Activated CD4-positive, alpha-beta T cell treated with anti-CD3 and anti-CD28 coated beads, Interleukin-2, amount 10 ng/mL, durations not matched to agents 24 days and 14 days (primary cell): ENCODE measurements at regions not wholly inside any gene's neighbourhood (a gene's known extent, or its start where the extent isn't known, plus 50 kb on each side); places are given as distances from the start of the nearest gene placed in this dataset.

Experiments
- DNase-seq: peaks from one replicate; pipeline ENCODE4 v3.0.0; 2022
- H3K27ac Mint-ChIP-seq: one replicate; pipeline ENCODE4 v1.8.0; 2022; ENCODE audit warnings: mild to moderate bottlenecking, mixed read lengths
- H3K27me3 Mint-ChIP-seq: one replicate; pipeline ENCODE4 v1.8.0; 2022; ENCODE audit warnings: mixed read lengths
- H3K36me3 Mint-ChIP-seq: one replicate; pipeline ENCODE4 v1.8.0; 2022; ENCODE audit warnings: low read depth, mild to moderate bottlenecking, mixed read lengths
- H3K4me1 Mint-ChIP-seq: one replicate; pipeline ENCODE4 v1.8.0; 2021; ENCODE audit warnings: mixed read lengths
- H3K4me3 Mint-ChIP-seq: one replicate; pipeline ENCODE4 v1.8.0; 2022; ENCODE audit warnings: mild to moderate bottlenecking, moderate library complexity, mixed read lengths
- H3K9me3 Mint-ChIP-seq: one replicate; pipeline ENCODE4 v1.8.0; 2021; ENCODE audit warnings: mixed read lengths
- intact Hi-C: fragments of 100-400 bp; cut with micrococcal nuclease; formaldehyde crosslinking; loops from one replicate; pipeline ENCODE4 v1.15.1; 2023

DNA sequence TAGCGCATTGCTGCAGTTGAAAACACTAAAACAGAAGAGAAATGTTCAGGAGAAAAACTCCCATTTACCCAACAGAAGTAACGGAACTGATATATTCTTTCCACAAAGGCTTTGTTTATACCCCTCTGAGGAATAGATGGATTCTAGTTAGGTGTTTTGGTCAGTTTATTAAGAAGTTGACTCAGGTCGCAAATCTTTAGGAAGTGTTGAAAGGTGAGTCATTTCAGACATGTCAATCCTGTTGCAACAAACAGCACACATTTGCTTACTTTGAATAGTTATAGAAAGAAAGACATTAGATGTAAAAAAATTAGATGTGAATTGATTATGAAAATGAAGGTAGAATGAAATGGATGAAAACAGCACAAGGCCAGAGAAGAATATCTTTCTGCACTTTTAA is 941.0 kb downstream of the KCNJ2 start:
- DNase-seq: no peak
- no peak overlapping the region for H3K27ac Mint-ChIP-seq
- no peaks in the 10 kb centered on the region for H3K36me3 Mint-ChIP-seq
- peaks cover 4% of the 10 kb centered on the region for H3K9me3 Mint-ChIP-seq
- no peaks in the 10 kb centered on the region for H3K27me3 Mint-ChIP-seq
- H3K4me1 Mint-ChIP-seq: no peaks in the 10 kb centered on the region
- H3K4me3 Mint-ChIP-seq: no peak overlapping the region
- intact Hi-C loops: no loop called here

DNA sequence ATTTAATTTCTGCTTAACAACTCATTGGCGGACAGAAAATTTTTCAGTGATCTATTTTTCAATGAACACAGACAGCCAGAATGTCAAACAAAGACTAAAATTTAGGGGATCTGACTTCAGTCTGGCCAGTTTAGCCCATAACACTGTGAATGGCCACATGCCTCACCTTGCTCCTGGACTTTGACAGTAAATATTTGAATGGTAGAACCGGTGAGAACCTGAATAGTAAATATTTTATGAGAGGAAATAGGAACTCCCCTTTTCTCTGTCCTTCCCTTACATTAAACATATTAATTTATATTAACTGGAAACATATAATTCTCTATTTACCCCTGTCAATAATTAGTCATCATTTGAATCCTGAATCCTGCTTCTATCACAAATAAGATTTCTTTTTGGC is 942.1 kb downstream of the KCNJ2 start:
- H3K4me1 Mint-ChIP-seq: no peaks in the 10 kb centered on the region
- no peak for DNase-seq
- peaks cover 4% of the 10 kb centered on the region for H3K9me3 Mint-ChIP-seq
- H3K27me3 Mint-ChIP-seq: no peaks in the 10 kb centered on the region
- no peak overlapping the region for H3K4me3 Mint-ChIP-seq
- H3K36me3 Mint-ChIP-seq: no peaks in the 10 kb centered on the region
- no peak overlapping the region for H3K27ac Mint-ChIP-seq
- intact Hi-C loops: no loop called here

DNA sequence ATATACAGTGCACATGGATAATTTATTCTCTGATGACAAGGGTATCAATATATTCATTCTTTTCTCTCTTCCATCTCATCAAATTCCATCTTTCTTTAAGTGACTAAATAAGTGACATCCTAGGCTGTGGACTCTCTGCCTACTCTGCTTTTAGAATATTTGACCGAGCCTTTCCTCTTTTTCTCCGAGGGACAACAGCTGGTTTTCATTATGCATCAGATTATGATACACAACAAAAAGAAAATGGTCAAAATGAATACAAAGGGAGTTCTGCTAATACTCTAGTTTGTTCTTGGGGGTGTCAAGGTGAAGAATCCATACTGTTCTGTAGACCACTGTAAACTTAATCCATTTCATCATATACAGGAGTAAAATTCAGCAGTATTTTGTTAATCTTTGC is 942.6 kb downstream of the KCNJ2 start:
- Mint-ChIP-seq H3K4me3 (no peak overlapping the region), H3K9me3 (peaks cover 4% of the 10 kb centered on the region), H3K4me1 (no peaks in the 10 kb centered on the region), H3K36me3 (no peaks in the 10 kb centered on the region), H3K27ac (no peak overlapping the region), H3K27me3 (no peaks in the 10 kb centered on the region)
- DNase-seq: no peak
- intact Hi-C loops: no loop called here

DNA sequence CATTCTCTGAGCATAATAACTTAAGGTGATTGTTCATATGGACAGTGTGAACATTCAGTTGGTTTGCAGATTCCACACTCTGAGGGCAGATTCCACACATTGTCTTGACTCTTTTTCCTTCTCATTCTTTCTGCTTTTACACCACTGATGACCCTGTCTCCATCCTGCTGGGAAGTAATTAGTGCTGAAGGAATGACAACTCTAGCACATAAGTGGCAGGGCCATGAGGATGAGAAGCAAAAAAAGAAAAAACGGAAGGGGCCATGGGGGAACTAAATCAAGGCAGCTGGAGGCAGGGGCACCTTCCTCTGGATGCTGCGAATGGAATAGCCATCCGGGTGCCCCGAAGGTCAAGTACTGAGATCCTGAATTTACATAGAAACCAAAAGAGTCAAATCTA is 944.0 kb downstream of the KCNJ2 start:
- Mint-ChIP-seq H3K27me3 (no peaks in the 10 kb centered on the region), H3K9me3 (peaks cover 8% of the 10 kb centered on the region)
- intact Hi-C loops: no loop called here

DNA sequence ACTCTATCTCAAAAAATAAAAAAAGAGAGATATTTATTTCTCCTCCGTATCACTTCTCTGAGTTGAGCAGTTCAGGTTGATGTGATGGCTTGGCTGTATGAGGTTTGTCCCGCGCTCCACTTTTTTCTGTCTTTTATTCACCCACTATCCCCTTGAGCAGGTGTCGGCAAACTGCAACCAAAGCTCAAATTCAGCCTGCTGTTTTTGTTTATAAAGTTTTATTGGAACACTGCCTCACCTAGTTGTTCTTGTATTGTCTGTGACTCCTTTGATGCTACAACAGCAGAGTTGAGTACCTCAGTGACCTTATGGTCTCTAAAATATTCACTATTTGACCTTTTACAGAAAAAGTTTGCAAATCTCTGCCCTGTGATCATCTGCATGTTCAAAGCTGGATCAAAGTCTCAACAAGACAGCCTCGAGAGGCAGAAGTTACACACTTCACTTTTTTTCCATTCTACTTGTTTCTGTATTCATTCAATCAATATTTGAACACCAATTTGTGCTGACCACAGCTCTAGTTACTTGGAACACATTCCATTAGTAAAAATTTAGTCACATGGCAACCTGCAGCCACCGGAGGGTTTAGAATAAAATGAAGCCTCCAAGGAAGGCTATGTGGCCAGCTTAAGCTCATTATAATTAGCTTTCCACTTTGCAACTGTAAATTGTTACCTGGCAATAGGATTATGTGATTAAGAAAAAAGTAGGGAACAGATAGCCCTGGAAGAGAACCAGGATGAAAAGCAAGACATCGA is 945.8 kb downstream of the KCNJ2 start:
- intact Hi-C loops: no loop called here
- no peak overlapping the region for H3K4me3 Mint-ChIP-seq

More for the DNA sequence above, 944.0 kb downstream of the KCNJ2 start:
- Mint-ChIP-seq H3K36me3 (no peaks in the 10 kb centered on the region), H3K4me3 (no peak overlapping the region), H3K4me1 (no peaks in the 10 kb centered on the region), H3K27ac (no peak overlapping the region)
- no peak for DNase-seq

DNA sequence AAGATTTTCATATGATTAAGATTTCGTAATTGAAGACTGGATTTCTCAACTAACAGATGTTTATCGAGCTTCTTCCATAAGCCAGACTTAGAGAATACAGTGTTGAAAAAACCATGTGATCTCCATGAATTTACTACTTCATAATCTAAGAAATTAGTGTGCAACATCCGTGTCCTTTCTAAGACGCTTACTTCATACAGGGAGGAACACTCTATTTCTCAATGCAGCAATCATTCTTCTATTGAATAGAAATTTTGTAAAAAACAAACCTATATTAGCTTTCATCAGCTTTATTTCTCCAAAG is 946.3 kb downstream of the KCNJ2 start:
- intact Hi-C loops: no loop called here
- no peaks in the 10 kb centered on the region for H3K27me3 Mint-ChIP-seq
- H3K4me1 Mint-ChIP-seq: no peaks in the 10 kb centered on the region
- DNase-seq: no peak
- no peak overlapping the region for H3K4me3 Mint-ChIP-seq
- H3K27ac Mint-ChIP-seq: no peak overlapping the region
- no peaks in the 10 kb centered on the region for H3K36me3 Mint-ChIP-seq
- peaks cover 8% of the 10 kb centered on the region for H3K9me3 Mint-ChIP-seq

More for the DNA sequence above, 945.8 kb downstream of the KCNJ2 start:
- no peaks in the 10 kb centered on the region for H3K36me3 Mint-ChIP-seq
- H3K27ac Mint-ChIP-seq: no peak overlapping the region
- H3K4me1 Mint-ChIP-seq: no peaks in the 10 kb centered on the region
- peaks cover 8% of the 10 kb centered on the region for H3K9me3 Mint-ChIP-seq
- no peak for DNase-seq
- H3K27me3 Mint-ChIP-seq: no peaks in the 10 kb centered on the region

DNA sequence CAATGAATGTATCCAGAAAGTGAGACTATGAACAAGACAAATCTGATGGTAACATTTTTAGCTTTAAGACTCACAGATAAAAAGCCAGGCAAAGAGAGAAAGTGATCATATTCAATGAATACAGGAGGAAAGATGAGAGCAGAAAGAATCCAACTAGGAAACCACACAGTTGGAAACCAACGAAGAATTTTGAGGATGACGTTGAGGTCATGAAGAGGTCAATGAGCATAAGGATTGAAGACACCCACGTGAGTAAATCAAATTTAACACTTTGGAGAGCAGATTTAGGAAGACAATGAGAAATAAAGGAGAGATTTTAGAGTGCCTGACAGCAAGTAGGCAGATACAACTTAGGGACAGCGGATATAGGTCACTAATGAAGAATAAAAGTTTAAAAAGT is 948.1 kb downstream of the KCNJ2 start:
- Mint-ChIP-seq H3K27ac (no peak overlapping the region), H3K4me1 (no peaks in the 10 kb centered on the region), H3K36me3 (no peaks in the 10 kb centered on the region), H3K4me3 (no peak overlapping the region), H3K9me3 (peaks cover 12% of the 10 kb centered on the region), H3K27me3 (no peaks in the 10 kb centered on the region)
- no peak for DNase-seq
- intact Hi-C loops: no loop called here

DNA sequence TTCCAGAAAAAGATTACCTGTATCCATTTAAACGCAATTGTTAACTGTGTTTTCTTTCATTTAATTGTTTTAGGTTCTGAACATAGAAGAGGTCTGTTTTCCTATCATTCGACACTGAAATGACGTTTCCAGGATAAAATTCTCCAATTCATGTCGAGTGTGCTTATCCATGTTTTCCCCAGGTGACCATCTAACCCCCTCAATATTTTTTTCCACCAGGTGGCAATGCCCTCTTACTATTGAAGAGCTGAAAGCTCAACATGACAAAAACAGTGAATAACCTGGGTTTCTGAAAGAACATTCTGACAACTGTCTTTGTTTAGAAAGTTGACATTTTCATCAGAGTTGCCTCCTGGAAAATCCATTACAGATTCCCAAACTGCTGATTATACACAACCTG is 948.7 kb downstream of the KCNJ2 start:
- Mint-ChIP-seq H3K9me3 (peaks cover 12% of the 10 kb centered on the region), H3K4me3 (no peak overlapping the region), H3K27me3 (no peaks in the 10 kb centered on the region), H3K4me1 (no peaks in the 10 kb centered on the region), H3K36me3 (no peaks in the 10 kb centered on the region), H3K27ac (no peak overlapping the region)
- intact Hi-C loops: no loop called here
- no peak for DNase-seq

DNA sequence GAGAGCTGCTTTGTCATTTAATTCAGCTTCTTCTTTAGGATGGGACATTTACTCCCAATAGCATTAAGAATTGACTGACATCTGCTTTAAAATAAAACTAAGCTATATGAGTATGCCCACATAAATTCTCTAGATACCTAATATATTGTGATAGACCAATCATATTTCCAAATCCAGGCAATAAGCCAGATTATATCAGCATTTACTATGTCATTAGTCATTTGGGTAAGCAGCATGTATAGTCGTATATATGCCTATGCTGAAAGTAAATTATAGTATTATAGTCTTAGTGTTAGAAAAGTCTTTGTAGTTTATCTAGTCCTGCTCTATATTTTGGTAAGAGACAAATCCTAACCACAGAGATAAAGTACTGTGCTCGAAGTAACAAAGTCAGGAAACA is 958.1 kb downstream of the KCNJ2 start:
- H3K27me3 Mint-ChIP-seq: no peaks in the 10 kb centered on the region
- H3K27ac Mint-ChIP-seq: no peak overlapping the region
- no peak overlapping the region for H3K4me3 Mint-ChIP-seq
- H3K4me1 Mint-ChIP-seq: no peaks in the 10 kb centered on the region
- intact Hi-C loops: no loop called here
- no peak for DNase-seq
- H3K36me3 Mint-ChIP-seq: no peaks in the 10 kb centered on the region
- H3K9me3 Mint-ChIP-seq: peaks cover 6% of the 10 kb centered on the region

DNA sequence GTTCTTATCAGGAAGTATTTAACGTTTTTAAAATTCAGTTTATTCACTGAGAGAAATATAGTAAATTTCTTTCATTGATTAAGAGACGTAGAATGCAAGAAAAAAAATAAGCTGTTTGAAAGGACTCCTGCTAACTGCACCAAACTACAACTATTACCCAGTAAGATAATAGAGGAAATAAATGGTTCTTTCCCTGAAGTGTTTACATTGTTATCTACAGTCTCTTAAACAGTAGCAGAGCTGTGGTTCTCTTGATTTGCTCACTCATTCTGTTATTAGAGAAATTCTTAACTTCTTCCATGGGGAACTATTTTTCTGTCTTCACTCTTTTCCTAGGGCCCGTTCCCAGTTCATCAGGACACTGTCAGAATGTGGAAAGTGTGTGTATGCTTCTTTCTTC is 973.0 kb downstream of the KCNJ2 start:
- intact Hi-C loops: no loop called here
- no peak overlapping the region for H3K27ac Mint-ChIP-seq
- no peak overlapping the region for H3K4me3 Mint-ChIP-seq
- H3K4me1 Mint-ChIP-seq: no peaks in the 10 kb centered on the region
- no peak for DNase-seq
- no peaks in the 10 kb centered on the region for H3K9me3 Mint-ChIP-seq
- H3K27me3 Mint-ChIP-seq: no peaks in the 10 kb centered on the region
- no peaks in the 10 kb centered on the region for H3K36me3 Mint-ChIP-seq

DNA sequence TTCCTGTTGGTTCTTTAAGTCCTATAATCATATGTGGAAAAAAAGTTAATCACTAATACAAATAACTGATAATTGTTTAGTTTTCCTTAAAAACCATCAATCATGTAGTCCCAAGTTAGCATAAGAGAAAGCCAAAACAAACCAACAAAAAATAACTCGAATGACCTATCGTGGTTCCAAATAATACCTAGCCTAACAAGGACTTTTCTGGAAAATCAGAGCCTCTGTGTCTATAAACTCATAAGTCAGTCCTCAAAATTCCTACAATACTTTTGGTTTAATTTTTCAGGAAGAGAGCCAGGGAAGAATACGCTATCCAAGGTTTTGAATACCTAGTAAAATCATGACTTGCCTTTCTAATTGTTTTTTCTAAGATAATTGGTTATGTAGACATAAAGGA is 975.3 kb upstream of the SOX9 start:
- Mint-ChIP-seq H3K4me3 (no peak overlapping the region), H3K9me3 (no peaks in the 10 kb centered on the region), H3K27me3 (no peaks in the 10 kb centered on the region), H3K4me1 (no peaks in the 10 kb centered on the region), H3K36me3 (no peaks in the 10 kb centered on the region), H3K27ac (no peak overlapping the region)
- no peak for DNase-seq
- intact Hi-C loops: no loop called here

DNA sequence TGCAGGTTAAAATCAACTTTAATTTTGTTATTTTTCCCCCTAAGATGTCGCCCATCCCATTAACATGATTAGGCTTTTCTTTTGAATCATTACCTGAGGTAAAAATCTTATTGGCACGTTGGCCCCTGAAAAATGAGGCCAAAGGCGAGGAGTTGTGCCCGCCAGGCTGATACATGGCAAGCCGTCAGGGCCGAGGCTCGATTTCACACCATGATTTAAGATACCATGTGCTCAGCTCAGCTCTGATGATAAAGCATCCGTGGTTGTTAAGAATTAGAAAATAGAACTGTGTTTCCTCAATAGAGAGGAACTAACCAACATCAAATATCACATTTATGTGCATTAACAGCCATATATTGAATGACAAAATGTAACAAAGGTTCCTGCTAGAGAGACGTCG is 972.9 kb upstream of the SOX9 start:
- Mint-ChIP-seq H3K27ac (no peak overlapping the region), H3K27me3 (no peaks in the 10 kb centered on the region), H3K36me3 (no peaks in the 10 kb centered on the region), H3K4me3 (no peak overlapping the region), H3K4me1 (no peaks in the 10 kb centered on the region), H3K9me3 (no peaks in the 10 kb centered on the region)
- intact Hi-C loops: no loop called here
- no peak for DNase-seq

DNA sequence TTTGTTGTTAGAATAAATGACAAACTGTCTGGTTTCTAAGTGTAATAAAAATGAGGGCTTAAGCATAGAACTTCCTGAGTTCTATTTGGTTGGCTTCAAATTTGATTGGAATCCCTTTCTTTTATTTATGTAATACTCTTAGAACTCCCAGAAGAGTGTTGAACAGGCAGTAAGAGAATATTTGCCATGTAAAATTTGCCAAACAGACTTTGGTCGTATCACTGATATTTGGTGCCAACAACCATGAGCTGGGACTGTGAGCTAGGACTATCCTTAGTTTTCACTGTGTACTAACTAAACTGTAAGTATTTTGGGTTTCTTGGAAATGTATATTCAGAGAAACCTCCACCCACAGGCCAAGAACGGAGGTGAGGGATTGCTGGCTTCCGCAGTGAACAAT is 971.2 kb upstream of the SOX9 start:
- no peak overlapping the region for H3K4me3 Mint-ChIP-seq
- no peaks in the 10 kb centered on the region for H3K27me3 Mint-ChIP-seq
- no peaks in the 10 kb centered on the region for H3K9me3 Mint-ChIP-seq
- H3K36me3 Mint-ChIP-seq: no peaks in the 10 kb centered on the region
- no peaks in the 10 kb centered on the region for H3K4me1 Mint-ChIP-seq
- no peak for DNase-seq
- intact Hi-C loops: no loop called here
- H3K27ac Mint-ChIP-seq: no peak overlapping the region

DNA sequence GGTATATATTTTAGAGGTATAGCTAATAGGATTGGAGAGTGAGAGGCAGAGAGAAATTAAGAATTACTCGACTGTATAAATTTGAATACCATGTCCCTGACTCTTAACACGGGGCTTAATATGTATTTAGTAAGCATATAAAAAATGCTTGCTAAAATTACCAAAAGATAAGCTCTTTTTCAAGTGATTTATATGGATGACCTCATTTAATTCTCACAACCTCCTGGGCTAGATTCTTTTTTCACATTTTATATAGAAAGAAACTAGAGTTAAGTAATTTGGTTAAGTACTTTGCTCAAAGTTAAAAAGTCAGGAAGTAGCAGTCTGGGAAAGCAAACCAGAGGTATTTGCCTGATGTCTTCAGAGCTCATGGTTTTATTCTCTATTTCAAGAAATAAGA is 963.5 kb upstream of the SOX9 start:
- no peak for DNase-seq
- Mint-ChIP-seq H3K4me3 (no peak overlapping the region), H3K9me3 (peaks cover 6% of the 10 kb centered on the region), H3K27me3 (no peaks in the 10 kb centered on the region), H3K4me1 (no peaks in the 10 kb centered on the region), H3K27ac (no peak overlapping the region), H3K36me3 (no peaks in the 10 kb centered on the region)
- intact Hi-C loops: no loop called here

DNA sequence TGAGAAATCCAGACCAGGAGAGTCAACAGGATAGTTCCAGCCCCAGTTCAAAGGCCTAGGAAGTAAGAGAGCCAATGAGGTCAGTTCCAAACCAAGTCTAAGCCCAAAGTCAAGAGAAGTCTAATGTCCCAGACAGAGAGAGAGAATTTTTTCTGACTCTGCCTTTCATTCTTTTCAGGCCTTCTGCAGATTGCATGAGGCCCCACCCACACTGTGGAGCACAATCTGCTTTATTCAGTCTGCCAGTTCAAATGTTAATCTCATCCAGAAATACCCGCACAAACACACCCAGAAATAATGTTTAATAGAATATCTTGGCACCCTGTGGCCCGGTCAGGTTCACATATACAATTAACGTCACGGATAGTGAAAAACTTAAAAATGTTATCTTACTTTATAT is 962.4 kb upstream of the SOX9 start:
- Mint-ChIP-seq H3K36me3 (no peaks in the 10 kb centered on the region), H3K4me3 (no peak overlapping the region), H3K9me3 (peaks cover 6% of the 10 kb centered on the region), H3K27me3 (no peaks in the 10 kb centered on the region), H3K27ac (no peak overlapping the region), H3K4me1 (no peaks in the 10 kb centered on the region)
- intact Hi-C loops: no loop called here
- no peak for DNase-seq
